Transverse colon (tissue), 4 donors: ENCODE measurements at regions not wholly inside any gene's neighbourhood (a gene's known extent, or its start where the extent isn't known, plus 50 kb on each side); places are given as distances from the start of the nearest gene placed in this dataset.

Source experiments
- DNase-seq: peaks from one replicate; pipeline ENCODE4 v3.0.0-alpha.2; 2019
- H3K27ac ChIP-seq, 4 donors: fragments of 200-600 bp; sonication (generic); 2 replicates each; pipeline ENCODE4 v1.5.1; 2016 to 2018; ENCODE audit warnings: inconsistent platforms in 4 of 4
- H3K27me3 ChIP-seq: fragments of 200-600 bp; sonication (generic); 2 replicates; pipeline ENCODE4 v1.5.1; 2017; ENCODE audit warnings: inconsistent platforms
- H3K36me3 ChIP-seq, 4 donors: fragments of 200-600 bp; sonication (generic); 2 replicates each; pipeline ENCODE4 v1.5.1; 2017 to 2019; ENCODE audit warnings: inconsistent platforms in 4 of 4
- H3K4me1 ChIP-seq, 4 donors: fragments of 200-600 bp; sonication (generic); 2 replicates each; pipeline ENCODE4 v1.5.1; 2017 to 2020; ENCODE audit warnings: inconsistent platforms in 4 of 4
- H3K4me3 ChIP-seq, 4 donors: fragments of 200-600 bp; sonication (generic); 1 replicate in 1 of 4; 2 replicates in 3 of 4; pipeline versions ENCODE4 v1.5.1 to v1.6.1; 2017 to 2019; ENCODE audit warnings: inconsistent platforms in 4 of 4
- H3K9me3 ChIP-seq, 2 donors: fragments of 200-600 bp; sonication (generic); 2 replicates each; pipeline ENCODE4 v1.5.1; 2017 to 2019; ENCODE audit warnings: inconsistent platforms in 2 of 2
- EP300 ChIP-seq: sonication (generic); formaldehyde crosslinking; IDR thresholded peaks from one replicate; pipeline ENCODE4 v1.6.1; 2017; ENCODE audit warnings: antibody characterized with exemption, low read depth
- POLR2A ChIP-seq: fragments of 450-650 bp; IDR thresholded peaks from one replicate; pipeline ENCODE4 v1.6.1; 2016; ENCODE audit warnings: antibody characterized with exemption, mild to moderate bottlenecking, moderate library complexity
- POLR2AphosphoS5 ChIP-seq, 3 donors: sonication (generic); formaldehyde crosslinking; IDR thresholded peaks; one replicate each; pipeline ENCODE4 v1.6.1; 2016; ENCODE audit warnings: antibody characterized with exemption in 3 of 3
- WGBS, 2 donors: methylation state at CpG; one replicate each; pipeline ENCODE4 v1.1.5; 2018; ENCODE audit warnings: low coverage in 1 of 2; 5-methylcytosine and 5-hydroxymethylcytosine counted together
- in situ Hi-C, 4 donors: fragments of 200-750 bp; cut with MboI; loops; one replicate each; pipeline versions ENCODE4 v1.15.0 to v1.15.1; 2017; ENCODE audit warnings: low sequenced_read_pairs in 3 of 4, low pct_ligation_motif_present in 1 of 4, low pct_unique_long_range_greater_than_20kb in 1 of 4
- intact Hi-C: fragments of 100-400 bp; cut with DNase I; formaldehyde crosslinking; loops from one replicate; pipeline ENCODE4 v1.15.1; 2023; ENCODE audit warnings: low total_unique reads
- TF ChIP-seq, protein P1 (sequence below), 5 experiments: fragments of 200-600 bp in 3 of 5; fragments of 450-650 bp in 2 of 5; sonication (generic) in 3 of 5; IDR thresholded peaks; 1 replicate in 2 of 5; 2 replicates in 3 of 5; pipeline ENCODE4 v1.5.1; 2016 to 2017; ENCODE audit warnings: antibody characterized with exemption in 5 of 5, inconsistent platforms in 3 of 5, mild to moderate bottlenecking in 2 of 5, moderate library complexity in 1 of 5

DNA sequence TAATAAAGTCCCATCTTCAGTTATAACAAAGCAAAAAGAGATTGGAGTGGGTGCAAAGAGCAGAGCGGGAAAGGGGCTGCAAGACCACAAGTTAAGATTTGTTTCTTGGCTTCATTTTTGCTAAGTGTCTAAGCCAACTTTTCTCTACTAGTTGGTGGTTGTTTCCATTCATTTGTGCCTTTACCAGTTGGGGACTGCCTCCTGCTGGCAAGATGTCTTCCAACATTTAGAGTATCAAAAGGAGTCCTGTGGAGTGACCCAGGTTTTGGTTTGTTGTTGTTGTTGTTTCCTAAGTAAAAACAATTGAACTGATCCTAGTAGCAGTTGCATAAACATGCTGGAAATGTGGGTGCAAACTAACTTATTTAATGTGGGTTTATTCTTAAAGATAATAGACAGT, 121.1 kb downstream of the SPATA18 start:
- no peak for DNase-seq
- no peaks in the 10 kb centered on the region for H3K27me3 ChIP-seq
- H3K4me3 ChIP-seq: no peak overlapping the region
- H3K9me3 ChIP-seq: no peaks in the 10 kb centered on the region
- 89 to 100% methylated on average over 1 of the region's 1 CpG for WGBS, 2 donors
- peaks cover 0 to 8% (median 1%) of the 10 kb centered on the region in 4 donors for H3K4me1 ChIP-seq
- in situ Hi-C loops: no loop called here
- intact Hi-C loops: loop anchor here (10.0 kb wide), 1 partner anchor 1703 kb away; no protein-coding TSS in a partner anchor
- no peaks in the 10 kb centered on the region for H3K36me3 ChIP-seq
- TF ChIP-seq EP300 (no peak), POLR2AphosphoS5 (IDR thresholded peaks at IDR 0.05) (no peak), POLR2A (no peak)
- TF ChIP-seq, protein P1, sequence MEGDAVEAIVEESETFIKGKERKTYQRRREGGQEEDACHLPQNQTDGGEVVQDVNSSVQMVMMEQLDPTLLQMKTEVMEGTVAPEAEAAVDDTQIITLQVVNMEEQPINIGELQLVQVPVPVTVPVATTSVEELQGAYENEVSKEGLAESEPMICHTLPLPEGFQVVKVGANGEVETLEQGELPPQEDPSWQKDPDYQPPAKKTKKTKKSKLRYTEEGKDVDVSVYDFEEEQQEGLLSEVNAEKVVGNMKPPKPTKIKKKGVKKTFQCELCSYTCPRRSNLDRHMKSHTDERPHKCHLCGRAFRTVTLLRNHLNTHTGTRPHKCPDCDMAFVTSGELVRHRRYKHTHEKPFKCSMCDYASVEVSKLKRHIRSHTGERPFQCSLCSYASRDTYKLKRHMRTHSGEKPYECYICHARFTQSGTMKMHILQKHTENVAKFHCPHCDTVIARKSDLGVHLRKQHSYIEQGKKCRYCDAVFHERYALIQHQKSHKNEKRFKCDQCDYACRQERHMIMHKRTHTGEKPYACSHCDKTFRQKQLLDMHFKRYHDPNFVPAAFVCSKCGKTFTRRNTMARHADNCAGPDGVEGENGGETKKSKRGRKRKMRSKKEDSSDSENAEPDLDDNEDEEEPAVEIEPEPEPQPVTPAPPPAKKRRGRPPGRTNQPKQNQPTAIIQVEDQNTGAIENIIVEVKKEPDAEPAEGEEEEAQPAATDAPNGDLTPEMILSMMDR (IDR thresholded peaks at IDR 0.05): peak in 2 of 5 experiments; percentile 7 to 18
- no peak overlapping the region for H3K27ac ChIP-seq

DNA sequence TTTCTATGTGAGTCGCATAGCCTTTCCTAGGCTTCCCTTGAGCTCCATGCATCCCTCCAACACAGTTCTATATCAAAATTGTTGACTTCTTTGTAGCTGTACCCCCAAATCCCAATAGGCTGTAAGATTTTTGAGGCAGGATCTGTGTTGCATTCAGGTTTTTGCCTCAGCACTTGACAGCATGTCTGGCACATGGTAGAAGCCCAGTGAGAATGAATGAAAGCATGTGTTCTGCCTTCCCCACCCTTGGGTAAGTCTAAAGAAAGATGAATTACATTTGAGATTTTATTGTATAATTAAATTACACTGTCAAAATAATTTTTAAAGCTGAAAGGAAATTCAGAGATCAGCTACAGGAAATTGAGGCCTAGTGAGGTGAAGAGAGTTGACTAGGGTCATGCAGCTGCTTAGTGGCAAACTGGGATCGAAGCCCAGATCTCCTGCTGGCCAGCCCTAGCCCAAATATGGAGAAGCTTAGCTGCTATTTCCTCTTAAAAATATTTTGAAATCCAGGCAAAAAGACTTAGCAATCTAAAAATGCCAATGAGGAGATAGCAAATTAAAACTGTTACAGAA, 122.5 kb downstream of the SPATA18 start:
- 62 to 75% methylated on average over 2 of the region's 2 CpGs for WGBS, 2 donors
- Histone ChIP-seq H3K4me3 (no peak overlapping the region), H3K27me3 (no peaks in the 10 kb centered on the region), H3K9me3 (no peaks in the 10 kb centered on the region), H3K4me1 (peaks cover 0 to 8% (median 1%) of the 10 kb centered on the region in 4 donors), H3K36me3 (no peaks in the 10 kb centered on the region), H3K27ac (no peak overlapping the region)
- intact Hi-C loops: loop anchor here (10.0 kb wide), 1 partner anchor 1701 kb away; no protein-coding TSS in a partner anchor
- in situ Hi-C loops: no loop called here
- DNase-seq: no peak
- TF ChIP-seq POLR2AphosphoS5 (IDR thresholded peaks at IDR 0.05) (no peak), EP300 (no peak), POLR2A (no peak)
- TF ChIP-seq, protein P1 (IDR thresholded peaks at IDR 0.05): no peak

DNA sequence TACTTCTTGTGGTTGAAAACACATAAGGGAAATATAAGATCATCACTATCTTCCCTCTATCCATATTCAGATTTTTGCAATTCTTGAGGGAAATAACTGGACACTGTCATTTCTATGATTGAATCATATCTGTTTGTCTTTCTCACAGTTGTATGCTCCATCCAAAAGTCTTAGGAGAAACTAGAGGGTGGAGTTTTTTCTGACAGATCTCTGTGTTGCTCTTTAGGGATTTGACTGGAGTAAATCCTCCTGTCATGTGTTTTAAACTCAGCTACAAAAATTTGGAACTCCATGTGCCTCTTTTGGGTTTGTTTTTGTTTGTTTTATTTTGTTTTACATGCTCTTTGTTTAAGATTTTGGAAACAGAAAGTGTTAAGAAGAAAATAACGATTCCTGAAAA, 136.5 kb downstream of the SPATA18 start:
- Histone ChIP-seq H3K27ac (no peak overlapping the region), H3K36me3 (no peaks in the 10 kb centered on the region), H3K4me1 (peaks cover 0 to 4% (median 0%) of the 10 kb centered on the region in 4 donors), H3K4me3 (no peak overlapping the region), H3K27me3 (no peaks in the 10 kb centered on the region), H3K9me3 (no peaks in the 10 kb centered on the region)
- DNase-seq: no peak
- TF ChIP-seq, protein P1 (IDR thresholded peaks at IDR 0.05): no peak
- intact Hi-C loops: no loop called here
- WGBS, 2 donors: 48 to 54% methylated on average over 1 of the region's 1 CpG
- in situ Hi-C loops: no loop called here

DNA sequence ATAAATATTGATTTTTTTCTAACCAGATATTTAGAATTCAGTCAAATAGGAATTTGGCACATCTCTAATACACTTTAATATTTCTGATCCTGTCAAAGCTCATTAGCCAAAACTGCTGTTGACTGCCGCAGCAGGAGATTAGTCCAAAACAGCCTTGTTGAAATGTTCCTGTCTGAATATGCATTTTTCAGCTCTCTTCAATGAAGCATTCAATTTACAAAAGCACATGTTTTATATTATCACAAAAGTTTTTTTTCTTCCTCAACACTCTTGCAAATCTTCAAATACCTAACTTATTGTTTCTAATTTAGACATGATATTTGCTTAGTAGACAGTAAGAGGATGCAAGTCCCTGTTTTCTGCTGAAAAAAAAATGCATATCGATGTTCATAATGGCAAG, 140.9 kb downstream of the SPATA18 start:
- intact Hi-C loops (no loop called here), in situ Hi-C loops (no loop called here)
- DNase-seq: no peak
- H3K4me1 ChIP-seq: no peaks in the 10 kb centered on the region
- WGBS, 2 donors: 72 to 74% methylated on average over 2 of the region's 2 CpGs
- no peak overlapping the region for H3K4me3 ChIP-seq
- H3K9me3 ChIP-seq: no peaks in the 10 kb centered on the region
- no peaks in the 10 kb centered on the region for H3K36me3 ChIP-seq
- no peaks in the 10 kb centered on the region for H3K27me3 ChIP-seq
- TF ChIP-seq POLR2AphosphoS5 (IDR thresholded peaks at IDR 0.05) (no peak), POLR2A (no peak), EP300 (no peak)
- TF ChIP-seq, protein P1 (IDR thresholded peaks at IDR 0.05): no peak
- H3K27ac ChIP-seq: no peak overlapping the region
